GM12878 (cell line): ENCODE measurements at regions not wholly inside any gene's neighbourhood (a gene's known extent, or its start where the extent isn't known, plus 50 kb on each side); places are given as distances from the start of the nearest gene placed in this dataset.

ENCODE experiments used
- POLR2A ChIP-seq: IDR thresholded peaks from 2 replicates; pipeline ENCODE4 v1.6.1; 2011; ENCODE audit warnings: low read depth, mild to moderate bottlenecking, low read length
- STAT3 ChIP-seq: IDR thresholded peaks from 2 replicates; pipeline ENCODE4 v1.6.1; 2011; ENCODE audit warnings: low read depth, low read length, improper control_type of control experiment
- TF ChIP-seq, protein P1 (sequence below), 3 experiments: IDR thresholded peaks in 2 of 3; conservative IDR thresholded peaks in 1 of 3; 2 replicates each; pipeline ENCODE4 v1.5.1; 2011; ENCODE audit warnings: low read depth in 3 of 3, low read length in 3 of 3, mild to moderate bottlenecking in 3 of 3, control low read depth in 2 of 3, moderate library complexity in 2 of 3, inconsistent platforms in 1 of 3, mixed read lengths in 1 of 3; ENCODE audit not compliant: control insufficient read depth in 2 of 3, insufficient read depth in 1 of 3; ENCODE audit errors: extremely low read depth in 1 of 3

DNA sequence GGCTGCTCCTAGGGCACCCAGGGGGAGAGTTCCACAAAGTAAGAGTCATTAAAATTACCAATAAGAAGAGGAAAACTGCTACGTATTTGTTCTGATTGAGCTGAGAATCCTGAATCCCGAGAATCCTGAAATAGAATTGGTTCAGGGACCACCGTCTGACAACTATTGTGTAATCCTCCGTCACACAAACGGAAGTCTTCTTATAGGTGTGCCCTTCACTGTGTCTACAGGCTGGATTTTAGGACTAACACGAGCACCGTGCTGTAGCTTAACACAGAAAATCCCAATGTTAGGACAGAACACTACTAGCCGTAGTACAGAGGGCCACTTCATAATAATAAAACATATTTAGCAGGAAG is 50.6 kb upstream of the RNF182 start:
- TF ChIP-seq POLR2A (no peak), STAT3 (no peak)
- TF ChIP-seq, protein P1, sequence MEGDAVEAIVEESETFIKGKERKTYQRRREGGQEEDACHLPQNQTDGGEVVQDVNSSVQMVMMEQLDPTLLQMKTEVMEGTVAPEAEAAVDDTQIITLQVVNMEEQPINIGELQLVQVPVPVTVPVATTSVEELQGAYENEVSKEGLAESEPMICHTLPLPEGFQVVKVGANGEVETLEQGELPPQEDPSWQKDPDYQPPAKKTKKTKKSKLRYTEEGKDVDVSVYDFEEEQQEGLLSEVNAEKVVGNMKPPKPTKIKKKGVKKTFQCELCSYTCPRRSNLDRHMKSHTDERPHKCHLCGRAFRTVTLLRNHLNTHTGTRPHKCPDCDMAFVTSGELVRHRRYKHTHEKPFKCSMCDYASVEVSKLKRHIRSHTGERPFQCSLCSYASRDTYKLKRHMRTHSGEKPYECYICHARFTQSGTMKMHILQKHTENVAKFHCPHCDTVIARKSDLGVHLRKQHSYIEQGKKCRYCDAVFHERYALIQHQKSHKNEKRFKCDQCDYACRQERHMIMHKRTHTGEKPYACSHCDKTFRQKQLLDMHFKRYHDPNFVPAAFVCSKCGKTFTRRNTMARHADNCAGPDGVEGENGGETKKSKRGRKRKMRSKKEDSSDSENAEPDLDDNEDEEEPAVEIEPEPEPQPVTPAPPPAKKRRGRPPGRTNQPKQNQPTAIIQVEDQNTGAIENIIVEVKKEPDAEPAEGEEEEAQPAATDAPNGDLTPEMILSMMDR (IDR thresholded peaks at IDR 0.05 in 2 of 3, conservative IDR thresholded peaks at IDR 0.05 in 1 of 3; ENCODE audit: control insufficient read depth in 2 of 3, extremely low read depth in 1 of 3, insufficient read depth in 1 of 3, low read depth in 3 of 3, low read length in 3 of 3), result no peak
